ENCODE measurements at regions not wholly inside any gene's neighbourhood (a gene's known extent, or its start where the extent isn't known, plus 50 kb on each side); places are given as distances from the start of the nearest gene placed in this dataset.
"Not testable (repeated sequence)": the region's sequence is repeated elsewhere in the genome, so short reads cannot be mapped to it uniquely, and the experiment has no call there.

- Histone ChIP-seq H3K27me3 (ENCODE audit: control insufficient read depth, insufficient read depth, low read length) (no peaks in the 10 kb centered on the region), H3K4me3 (ENCODE audit: low read depth, low read length) (no peak overlapping the region), H3K36me3 (ENCODE audit: control insufficient read depth, insufficient read depth, low read length) (no peaks in the 10 kb centered on the region)
- no peak for DNase-seq (ENCODE audit: low read depth)
- CTCF ChIA-PET, result interaction anchor here (1.0 kb wide), 1 partner anchor 12 kb away, joined by 4 read pairs; no protein-coding TSS in a partner anchor
- POLR2A ChIA-PET, result no interaction called here
- TF ChIP-seq CTCF (IDR thresholded peaks at IDR 0.05; ENCODE audit: insufficient read depth, low read depth, low read length), result peak; percentile 36
Measured at GRCh38 chr10:84715911-84716310, 387.5 kb downstream of the CCSER2 start.

GRCh38 chr10:84718877-84719616, 390.7 kb downstream of the CCSER2 start:
- POLR2A ChIA-PET, result no interaction called here
- CTCF ChIA-PET, result no interaction called here

GRCh38 chr10:84719687-84720086, 391.3 kb downstream of the CCSER2 start:
- no peak overlapping the region for H3K4me3 ChIP-seq (ENCODE audit: low read depth, low read length)
- DNase-seq (ENCODE audit: low read depth), result no peak
- TF ChIP-seq CTCF (IDR thresholded peaks at IDR 0.05; ENCODE audit: insufficient read depth, low read depth, low read length), result no peak
- no peaks in the 10 kb centered on the region for H3K27me3 ChIP-seq (ENCODE audit: control insufficient read depth, insufficient read depth, low read length)
- no peaks in the 10 kb centered on the region for H3K36me3 ChIP-seq (ENCODE audit: control insufficient read depth, insufficient read depth, low read length)
- CTCF ChIA-PET, result no interaction called here
- POLR2A ChIA-PET, result no interaction called here

More at GRCh38 chr10:84718877-84719616, 390.7 kb downstream of the CCSER2 start:
- H3K27me3 ChIP-seq (ENCODE audit: control insufficient read depth, insufficient read depth, low read length), result no peaks in the 10 kb centered on the region
- DNase-seq (ENCODE audit: low read depth), result no peak
- TF ChIP-seq CTCF (IDR thresholded peaks at IDR 0.05; ENCODE audit: insufficient read depth, low read depth, low read length), result no peak
- no peaks in the 10 kb centered on the region for H3K36me3 ChIP-seq (ENCODE audit: control insufficient read depth, insufficient read depth, low read length)
- H3K4me3 ChIP-seq (ENCODE audit: low read depth, low read length), result no peak overlapping the region

- no peaks in the 10 kb centered on the region for H3K36me3 ChIP-seq (ENCODE audit: control insufficient read depth, insufficient read depth, low read length)
- CTCF ChIA-PET, result interaction anchor here (0.9 kb wide), 1 partner anchor 12 kb away, joined by 4 read pairs; no protein-coding TSS in a partner anchor
- no peak for DNase-seq (ENCODE audit: low read depth)
- no peaks in the 10 kb centered on the region for H3K27me3 ChIP-seq (ENCODE audit: control insufficient read depth, insufficient read depth, low read length)
- H3K4me3 ChIP-seq (ENCODE audit: low read depth, low read length), result no peak overlapping the region
- POLR2A ChIA-PET, result no interaction called here
- TF ChIP-seq CTCF (IDR thresholded peaks at IDR 0.05; ENCODE audit: insufficient read depth, low read depth, low read length), result no peak
Measured at GRCh38 chr10:84727398-84727797, 399.0 kb downstream of the CCSER2 start.

GRCh38 chr10:84739126-84739525, 410.7 kb downstream of the CCSER2 start:
- H3K4me3 ChIP-seq (ENCODE audit: low read depth, low read length); CTCF ChIA-PET; H3K36me3 ChIP-seq (ENCODE audit: control insufficient read depth, insufficient read depth, low read length); H3K27me3 ChIP-seq (ENCODE audit: control insufficient read depth, insufficient read depth, low read length); POLR2A ChIA-PET; DNase-seq (ENCODE audit: low read depth): not testable (repeated sequence)

- POLR2A ChIA-PET, result no interaction called here
- TF ChIP-seq CTCF (IDR thresholded peaks at IDR 0.05; ENCODE audit: insufficient read depth, low read depth, low read length), result no peak
- CTCF ChIA-PET, result no interaction called here
- Histone ChIP-seq H3K27me3 (ENCODE audit: control insufficient read depth, insufficient read depth, low read length) (no peaks in the 10 kb centered on the region), H3K4me3 (ENCODE audit: low read depth, low read length) (no peak overlapping the region), H3K36me3 (ENCODE audit: control insufficient read depth, insufficient read depth, low read length) (no peaks in the 10 kb centered on the region)
- no peak for DNase-seq (ENCODE audit: low read depth)
Measured at GRCh38 chr10:84739641-84740040, 411.3 kb downstream of the CCSER2 start.
